Keratinocyte (primary cell): ENCODE measurements at regions not wholly inside any gene's neighbourhood (a gene's known extent, or its start where the extent isn't known, plus 50 kb on each side); places are given as distances from the start of the nearest gene placed in this dataset.

Source experiments
- DNase-seq: peaks from one replicate; pipeline ENCODE4 v3.0.0-alpha.2; 2011; ENCODE audit warnings: low read depth, missing footprints, low spot score
- FAIRE-seq: peaks from 2 replicates; lab custom pipeline; 2011; peaks lifted over from hg19 to GRCh38; lab: Jason Lieb, UNC
- H2AFZ ChIP-seq: 2 replicates; pipeline ENCODE4 v1.6.0; 2012; ENCODE audit warnings: low read length, control low read depth, inconsistent platforms; ENCODE audit not compliant: control insufficient read depth
- H3K27ac ChIP-seq: 2 replicates; pipeline ENCODE4 v1.5.1; 2011; ENCODE audit warnings: low read length; ENCODE audit not compliant: control insufficient read depth, insufficient read depth
- H3K27me3 ChIP-seq: 3 replicates; pipeline ENCODE4 v1.6.0; 2011; ENCODE audit warnings: low read length; ENCODE audit not compliant: control insufficient read depth, insufficient read depth; ENCODE audit errors: extremely low read depth
- H3K36me3 ChIP-seq, 2 experiments: 2 replicates in 1 of 2; 3 replicates in 1 of 2; pipeline ENCODE4 v1.5.1; 2011; ENCODE audit warnings: low read length in 2 of 2, mild to moderate bottlenecking in 1 of 2; ENCODE audit not compliant: control insufficient read depth in 2 of 2, insufficient read depth in 2 of 2; ENCODE audit errors: extremely low read depth in 1 of 2
- H3K4me1 ChIP-seq: 3 replicates; pipeline ENCODE4 v1.5.1; 2011; ENCODE audit warnings: low read length; ENCODE audit not compliant: control insufficient read depth, insufficient read depth; ENCODE audit errors: extremely low read depth
- H3K4me2 ChIP-seq: 3 replicates; pipeline ENCODE4 v1.6.0; 2011; ENCODE audit warnings: low read depth, low read length; ENCODE audit not compliant: control insufficient read depth, insufficient read depth; ENCODE audit errors: extremely low read depth
- H3K4me3 ChIP-seq, 3 experiments: fragments of 200-600 bp in 1 of 3; sonication (generic) in 1 of 3; 2 replicates in 2 of 3; 3 replicates in 1 of 3; pipeline ENCODE4 v1.5.1; 2011 to 2016; ENCODE audit warnings: low read length in 3 of 3, mild to moderate bottlenecking in 3 of 3, control low read depth in 2 of 3, inconsistent platforms in 1 of 3, low read depth in 1 of 3, mixed read lengths in 1 of 3, mixed run types in 1 of 3, moderate library complexity in 1 of 3; ENCODE audit not compliant: control insufficient read depth in 2 of 3, insufficient read depth in 2 of 3; ENCODE audit errors: extremely low read depth in 1 of 3
- H3K79me2 ChIP-seq: 2 replicates; pipeline ENCODE4 v1.6.0; 2012; ENCODE audit warnings: low read length; ENCODE audit not compliant: control insufficient read depth, insufficient read depth
- H3K9ac ChIP-seq: 3 replicates; pipeline ENCODE4 v1.6.0; 2011; ENCODE audit warnings: low read length; ENCODE audit not compliant: control insufficient read depth, insufficient read depth; ENCODE audit errors: extremely low read depth
- H3K9me1 ChIP-seq: 3 replicates; pipeline ENCODE4 v1.6.0; 2011; ENCODE audit warnings: low read length; ENCODE audit not compliant: control insufficient read depth, insufficient read depth; ENCODE audit errors: extremely low read depth
- H3K9me3 ChIP-seq: 2 replicates; pipeline ENCODE4 v1.5.1; 2012; ENCODE audit warnings: low read depth, low read length; ENCODE audit not compliant: control insufficient read depth
- H4K20me1 ChIP-seq: 3 replicates; pipeline ENCODE4 v1.6.0; 2011; ENCODE audit warnings: low read length; ENCODE audit not compliant: control insufficient read depth, insufficient read depth; ENCODE audit errors: extremely low read depth
- CTCF ChIP-seq, 3 experiments: IDR thresholded peaks in 1 of 3; conservative IDR thresholded peaks in 1 of 3; optimal IDR thresholded peaks in 1 of 3; 2 replicates in 2 of 3; 3 replicates in 1 of 3; pipeline versions ENCODE3 to v1.5.1; 2011; ENCODE audit warnings: low read length in 3 of 3, mild to moderate bottlenecking in 3 of 3, moderate library complexity in 2 of 3, control low read depth in 1 of 3, inconsistent platforms in 1 of 3; ENCODE audit not compliant: insufficient read depth in 2 of 3; ENCODE audit errors: extremely low read depth in 1 of 3
- EZH2 ChIP-seq: IDR thresholded peaks from one replicate; pipeline ENCODE4 v1.6.1; 2012; ENCODE audit warnings: inconsistent platforms, mild to moderate bottlenecking, low read length, moderate library complexity
- dilution Hi-C: fragments of 300-500 bp; cut with MboI; formaldehyde crosslinking; loops from one replicate; pipeline ENCODE4 v1.7.0; 2020; ENCODE audit warnings: low sequenced_read_pairs; ENCODE audit not compliant: extremely low pct_ligation_motif_present

GRCh38 chr2:62296832-62297623 is 101.1 kb downstream of the B3GNT2 start:
- no peak overlapping the region for H2AFZ ChIP-seq
- TF ChIP-seq CTCF (optimal IDR thresholded peaks at IDR 0.05 in 1 of 3, IDR thresholded peaks at IDR 0.05 in 1 of 3, conservative IDR thresholded peaks at IDR 0.05 in 1 of 3; ENCODE audit: extremely low read depth in 1 of 3, insufficient read depth in 2 of 3, low read length in 3 of 3) (no peak), EZH2 (no peak)
- H4K20me1 ChIP-seq, result no peaks in the 10 kb centered on the region
- DNase-seq, result no peak
- no peaks in the 10 kb centered on the region for H3K9me3 ChIP-seq
- H3K79me2 ChIP-seq, result no peaks in the 10 kb centered on the region
- no peaks in the 10 kb centered on the region for H3K36me3 ChIP-seq
- peaks cover 7% of the 10 kb centered on the region for H3K27me3 ChIP-seq
- dilution Hi-C loops, result no loop called here
- no peak overlapping the region for H3K4me2 ChIP-seq
- H3K4me3 ChIP-seq, result no peak overlapping the region
- no peak overlapping the region for H3K27ac ChIP-seq
- no peak for FAIRE-seq
- H3K4me1 ChIP-seq, result peaks cover 10% of the 10 kb centered on the region
- H3K9me1 ChIP-seq, result no peaks in the 10 kb centered on the region
- H3K9ac ChIP-seq, result no peak overlapping the region

GRCh38 chr2:62296034-62296831 is 100.3 kb downstream of the B3GNT2 start:
- H4K20me1 ChIP-seq, result no peaks in the 10 kb centered on the region
- DNase-seq, result no peak
- no peak overlapping the region for H3K4me3 ChIP-seq
- H3K4me2 ChIP-seq, result no peak overlapping the region
- no peak overlapping the region for H3K9ac ChIP-seq
- no peaks in the 10 kb centered on the region for H3K9me1 ChIP-seq
- no peak for TF ChIP-seq CTCF (optimal IDR thresholded peaks at IDR 0.05 in 1 of 3, IDR thresholded peaks at IDR 0.05 in 1 of 3, conservative IDR thresholded peaks at IDR 0.05 in 1 of 3; ENCODE audit: extremely low read depth in 1 of 3, insufficient read depth in 2 of 3, low read length in 3 of 3)
- no peak for TF ChIP-seq EZH2
- H3K27ac ChIP-seq, result no peak overlapping the region
- FAIRE-seq, result no peak
- H2AFZ ChIP-seq, result no peak overlapping the region
- H3K9me3 ChIP-seq, result no peaks in the 10 kb centered on the region
- dilution Hi-C loops, result no loop called here
- H3K4me1 ChIP-seq, result peaks cover 10% of the 10 kb centered on the region
- H3K27me3 ChIP-seq, result peaks cover 7% of the 10 kb centered on the region
- no peaks in the 10 kb centered on the region for H3K79me2 ChIP-seq
- H3K36me3 ChIP-seq, result no peaks in the 10 kb centered on the region
